MV-4-11 (cell line): ENCODE measurements at regions not wholly inside any gene's neighbourhood (a gene's known extent, or its start where the extent isn't known, plus 50 kb on each side); places are given as distances from the start of the nearest gene placed in this dataset.
"Not testable (repeated sequence)": the region's sequence is repeated elsewhere in the genome, so short reads cannot be mapped to it uniquely, and the experiment has no call there.

ENCODE experiments used
- DNase-seq: peaks from one replicate; lab custom pipeline; 2025; lab: John Stamatoyannopoulos, UW

DNA sequence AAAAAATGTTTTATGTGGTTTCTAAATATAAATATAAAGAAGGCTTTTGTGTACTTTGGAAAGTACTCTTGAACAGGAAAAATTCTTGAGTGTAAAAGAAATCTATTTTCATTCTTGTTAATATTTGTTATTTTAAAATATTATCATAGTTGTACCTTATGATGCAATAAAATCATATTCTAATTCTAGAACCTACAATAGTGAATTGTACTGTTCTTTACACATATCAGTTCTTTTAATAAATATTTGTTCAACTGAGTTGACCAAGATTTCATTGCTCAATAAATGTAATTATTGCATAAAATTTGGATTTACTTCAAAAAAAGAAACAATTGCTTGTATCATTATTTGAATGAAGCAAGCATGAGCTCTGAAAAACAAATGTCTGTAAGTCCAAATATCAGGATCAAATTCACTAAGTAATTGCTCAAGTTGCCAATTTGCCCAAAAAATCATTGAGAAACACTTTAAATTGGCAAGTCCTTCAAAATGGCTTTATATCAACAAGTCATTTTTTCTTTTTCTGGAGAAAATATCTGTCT, 191.6 kb upstream of the SLC16A7 start:
- no peak for DNase-seq

DNA sequence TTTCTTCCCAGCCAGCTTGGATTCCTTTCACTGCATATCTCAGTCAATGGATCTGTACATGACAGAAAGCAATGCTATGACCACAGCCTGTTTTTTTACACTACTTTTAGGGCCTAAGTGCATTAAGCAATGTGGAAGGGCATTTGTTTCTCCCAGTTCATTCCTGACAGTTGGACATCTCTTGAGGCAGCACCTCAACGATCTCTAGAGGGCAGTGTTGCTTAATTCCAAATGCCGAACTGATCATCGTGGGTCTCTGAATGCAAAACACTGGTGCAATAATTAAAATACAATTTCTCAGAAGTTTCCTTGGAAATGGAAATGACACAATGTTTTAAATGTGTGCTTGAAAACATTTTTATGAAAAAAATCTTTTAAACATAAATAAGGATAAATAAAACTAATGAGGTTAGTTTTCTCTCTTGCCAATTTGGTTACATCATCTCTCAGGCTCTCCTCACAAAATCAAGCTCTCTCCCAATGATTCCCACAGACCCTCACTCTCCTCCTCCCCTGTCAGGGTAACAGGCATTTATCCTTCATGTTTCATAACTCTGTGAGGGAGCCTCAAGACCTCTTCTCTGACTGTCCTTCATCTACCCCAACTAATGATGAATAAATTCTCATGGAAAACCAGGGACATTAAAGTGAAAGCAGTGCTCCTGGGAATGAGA, 192.4 kb upstream of the SLC16A7 start:
- DNase-seq, result peak; percentile 41

GRCh38 chr12:59401862-59402261, 194.0 kb upstream of the SLC16A7 start:
- no peak for DNase-seq

GRCh38 chr12:59398164-59398563, 197.7 kb upstream of the SLC16A7 start:
- no peak for DNase-seq

DNA sequence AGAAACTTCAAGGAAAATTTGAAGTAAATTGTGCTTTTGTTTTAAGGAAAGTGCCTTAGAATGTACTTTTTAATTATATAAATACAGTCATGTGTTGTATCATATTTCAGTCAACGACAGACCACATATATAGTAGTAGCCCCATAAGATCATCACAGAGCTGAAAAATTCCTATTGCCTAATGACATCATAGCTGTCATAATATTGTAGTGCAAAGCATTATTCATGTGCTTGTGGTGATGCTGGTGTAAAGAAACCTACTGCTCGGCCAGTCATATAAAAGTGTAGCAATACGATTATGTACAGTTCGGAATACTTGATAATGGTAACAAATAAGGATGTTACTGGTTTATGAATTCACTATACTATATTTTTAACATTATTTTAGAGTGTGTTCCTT, 198.9 kb upstream of the SLC16A7 start:
- DNase-seq, result no peak

- no peak for DNase-seq
Observed at GRCh38 chr12:59396519-59396918, 199.3 kb upstream of the SLC16A7 start.

GRCh38 chr12:59395310-59395709, 200.5 kb upstream of the SLC16A7 start:
- not testable (repeated sequence) for DNase-seq

- no peak for DNase-seq
Observed at GRCh38 chr12:59393506-59393905, 202.3 kb upstream of the SLC16A7 start.

GRCh38 chr12:59389968-59390576, 205.8 kb upstream of the SLC16A7 start:
- no peak for DNase-seq

- no peak for DNase-seq
Observed at GRCh38 chr12:59388694-59389093, 207.1 kb upstream of the SLC16A7 start.

DNA sequence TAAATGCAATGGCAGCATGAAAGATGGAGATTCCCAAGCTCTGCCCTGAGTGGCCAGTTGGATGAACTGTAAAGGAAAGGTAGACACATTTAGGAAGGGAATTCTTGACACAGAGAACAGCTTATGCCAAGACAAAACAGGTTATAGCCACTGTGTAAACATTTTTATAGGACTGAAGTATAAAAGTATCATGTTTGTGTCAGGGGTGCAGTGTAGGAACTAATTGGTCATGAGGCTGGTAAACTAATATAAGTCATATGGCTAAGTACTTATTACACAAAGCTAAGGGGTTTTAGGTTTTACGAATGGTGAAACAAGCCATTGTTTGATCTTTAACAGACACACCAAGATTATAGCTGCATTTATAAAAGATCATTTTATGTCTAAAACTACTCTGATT, 207.7 kb upstream of the SLC16A7 start:
- no peak for DNase-seq

GRCh38 chr12:59386236-59386635, 209.6 kb upstream of the SLC16A7 start:
- no peak for DNase-seq

DNA sequence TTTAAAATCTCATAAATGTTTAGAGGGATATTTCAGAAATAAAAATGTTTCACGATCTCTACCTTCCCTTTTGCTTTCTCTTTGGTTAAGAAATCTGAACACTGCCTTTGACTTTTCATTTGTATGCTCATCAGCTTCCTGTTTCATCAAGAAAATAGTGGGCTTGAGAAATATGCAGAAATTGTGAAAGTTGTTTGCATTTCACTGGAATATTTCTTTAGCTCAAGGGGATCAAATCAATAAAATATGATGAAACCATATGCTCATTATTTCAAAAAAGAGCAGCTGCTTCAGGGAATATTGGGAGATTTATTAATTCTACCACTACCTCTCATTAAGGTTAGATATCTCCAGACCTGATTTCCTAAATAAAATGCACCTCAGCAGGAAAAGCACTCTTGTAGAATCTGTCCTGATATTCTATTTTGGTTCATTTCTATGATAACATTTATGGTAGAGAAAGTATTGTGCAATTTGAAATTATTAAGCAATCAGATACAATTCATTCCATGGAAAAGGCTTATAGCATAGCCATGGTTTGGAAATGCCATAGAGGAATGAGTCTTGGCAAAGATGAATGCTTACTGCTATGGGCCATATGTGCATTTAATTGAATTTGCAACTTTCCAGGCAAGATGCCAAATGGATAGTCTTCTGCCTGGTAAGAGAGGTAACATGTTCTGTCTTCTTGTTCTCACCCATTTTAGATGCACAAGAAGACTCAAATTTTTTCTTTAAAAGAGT, 212.6 kb upstream of the SLC16A7 start:
- DNase-seq, result no peak

- no peak for DNase-seq
Observed at GRCh38 chr12:59382282-59383078, 213.3 kb upstream of the SLC16A7 start.

DNA sequence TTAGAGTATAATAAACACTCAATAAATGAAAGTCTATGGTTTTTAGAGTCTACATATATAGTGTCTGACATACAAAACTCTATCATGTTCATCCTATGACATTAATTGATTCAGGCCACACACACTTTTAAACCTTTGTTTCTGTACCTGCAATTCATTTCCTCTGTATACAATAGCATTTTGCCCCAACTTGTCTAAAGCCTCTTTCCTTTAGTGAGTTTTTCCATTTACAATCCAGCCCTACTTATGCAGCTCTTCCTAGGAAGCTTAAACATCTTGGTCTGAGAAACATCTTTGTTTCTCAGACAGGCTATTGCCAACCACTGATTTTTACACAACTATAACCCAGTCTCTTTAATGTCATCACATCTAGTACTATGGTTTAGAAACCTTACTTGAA, 214.7 kb upstream of the SLC16A7 start:
- DNase-seq, result no peak

DNA sequence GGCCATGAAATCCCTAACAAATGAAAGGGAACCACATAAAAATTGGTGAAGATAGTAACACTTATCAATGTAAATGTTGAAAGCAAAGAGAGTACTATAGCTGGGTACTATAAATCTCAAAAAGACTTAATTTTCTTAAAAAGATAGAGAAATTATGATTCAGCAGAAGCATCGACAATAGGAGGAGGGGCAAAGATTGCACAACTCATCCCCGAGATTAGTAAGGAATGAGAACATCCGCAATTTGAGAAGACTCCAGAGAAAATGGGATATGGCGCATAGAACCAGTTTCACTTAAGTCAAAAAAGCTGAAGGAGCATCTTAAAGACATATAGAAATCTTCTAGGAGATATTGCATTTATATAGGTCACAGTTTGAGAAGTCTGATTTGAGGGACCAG, 220.2 kb upstream of the SLC16A7 start:
- DNase-seq, result peak; percentile 23

- no peak for DNase-seq
Observed at GRCh38 chr12:59374783-59375182, 221.0 kb upstream of the SLC16A7 start.

GRCh38 chr12:59372956-59373355, 222.9 kb upstream of the SLC16A7 start:
- DNase-seq, result no peak

DNA sequence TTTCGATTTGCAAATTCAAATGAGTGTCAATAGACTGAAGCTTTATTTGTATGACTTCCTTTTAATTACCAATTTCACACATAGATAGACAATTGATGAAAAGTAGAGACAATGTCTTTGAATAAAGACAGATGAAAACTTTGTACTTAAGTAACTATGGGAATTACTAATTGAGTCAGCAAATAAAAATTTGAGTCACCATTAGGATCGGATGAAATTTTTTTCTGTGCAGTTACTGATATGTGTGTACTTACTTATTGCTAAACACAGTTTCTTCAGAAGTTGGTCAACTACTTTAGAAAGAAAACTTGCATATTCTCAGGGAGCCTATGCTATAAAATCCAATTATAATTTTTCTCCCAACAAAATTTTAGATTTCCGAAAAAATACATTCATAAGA, 224.9 kb upstream of the SLC16A7 start:
- DNase-seq, result no peak

GRCh38 chr12:59365133-59365532, 230.7 kb upstream of the SLC16A7 start:
- DNase-seq, result no peak

GRCh38 chr12:59357811-59358210, 238.0 kb upstream of the SLC16A7 start:
- DNase-seq, result no peak

- DNase-seq, result not testable (repeated sequence)
Observed at GRCh38 chr12:59346248-59346647, 249.6 kb upstream of the SLC16A7 start.
